Stromal cell of bone marrow (primary cell): ENCODE measurements at regions not wholly inside any gene's neighbourhood (a gene's known extent, or its start where the extent isn't known, plus 50 kb on each side); places are given as distances from the start of the nearest gene placed in this dataset.
"Not testable (repeated sequence)": the region's sequence is repeated elsewhere in the genome, so short reads cannot be mapped to it uniquely, and the experiment has no call there.

Experiments
- DNase-seq: peaks from one replicate; pipeline ENCODE4 v3.0.0-alpha.2; 2012; ENCODE audit warnings: low read depth

GRCh38 chr10:52368725-52369124 is 54.6 kb downstream of the DKK1 start:
- DNase-seq = no peak

- not testable (repeated sequence) for DNase-seq
These were observed 60.1 kb downstream of the DKK1 start for GRCh38 chr10:52374207-52374606.

GRCh38 chr10:52376694-52377354 is 62.7 kb downstream of the DKK1 start:
- DNase-seq = no peak

- no peak for DNase-seq
These were observed 64.0 kb downstream of the DKK1 start for GRCh38 chr10:52378124-52378523.

GRCh38 chr10:52379287-52379686 is 65.2 kb downstream of the DKK1 start:
- DNase-seq = no peak

- no peak for DNase-seq
These were observed 69.0 kb downstream of the DKK1 start for GRCh38 chr10:52383088-52383487.

- DNase-seq = no peak
These were observed 73.7 kb downstream of the DKK1 start for GRCh38 chr10:52387744-52388143.

- no peak for DNase-seq
These were observed 76.3 kb downstream of the DKK1 start for GRCh38 chr10:52390388-52390787.

GRCh38 chr10:52391927-52392602 is 78.0 kb downstream of the DKK1 start:
- DNase-seq = no peak

- no peak for DNase-seq
These were observed 80.2 kb downstream of the DKK1 start for GRCh38 chr10:52394246-52394645.

- no peak for DNase-seq
These were observed 86.5 kb downstream of the DKK1 start for GRCh38 chr10:52400562-52400961.

GRCh38 chr10:52403801-52404200 is 89.7 kb downstream of the DKK1 start:
- not testable (repeated sequence) for DNase-seq

- no peak for DNase-seq
These were observed 95.1 kb downstream of the DKK1 start for GRCh38 chr10:52409195-52409594.

- no peak for DNase-seq
These were observed 95.8 kb downstream of the DKK1 start for GRCh38 chr10:52409928-52410327.

- no peak for DNase-seq
These were observed 96.8 kb downstream of the DKK1 start for GRCh38 chr10:52410916-52411315.

- DNase-seq = no peak
These were observed 105.2 kb downstream of the DKK1 start for GRCh38 chr10:52419281-52419680.

GRCh38 chr10:52420656-52421055 is 106.6 kb downstream of the DKK1 start:
- DNase-seq = no peak

GRCh38 chr10:52423369-52423768 is 109.3 kb downstream of the DKK1 start:
- no peak for DNase-seq

GRCh38 chr10:52424341-52424740 is 110.3 kb downstream of the DKK1 start:
- DNase-seq = no peak

- DNase-seq = no peak
These were observed 120.7 kb downstream of the DKK1 start for GRCh38 chr10:52434734-52435133.

GRCh38 chr10:52436664-52437063 is 122.6 kb downstream of the DKK1 start:
- no peak for DNase-seq

GRCh38 chr10:52437205-52437646 is 123.1 kb downstream of the DKK1 start:
- DNase-seq = no peak

- no peak for DNase-seq
These were observed 124.0 kb downstream of the DKK1 start for GRCh38 chr10:52438119-52438518.
